B cell (primary cell): ENCODE measurements at regions not wholly inside any gene's neighbourhood (a gene's known extent, or its start where the extent isn't known, plus 50 kb on each side); places are given as distances from the start of the nearest gene placed in this dataset.

Experiments used
- ATAC-seq: fragments of 200-7000 bp; cut with Tn5 transposase; one replicate; pipeline ENCODE4 v1.10.0; 2021; ENCODE audit warnings: low read depth, mild to moderate bottlenecking, moderate number of reproducible peaks, moderate library complexity
- CTCF ChIA-PET: fragments of 350-600 bp; sonication (Branson Sonifier 250); formaldehyde crosslinking; loops from one replicate; lab custom pipeline; 2021; ENCODE audit warnings: antibody characterized with exemption, inconsistent platforms; lab: Charles Lee
- POLR2A ChIA-PET: fragments of 350-600 bp; sonication (Branson Sonifier 250); formaldehyde crosslinking; loops from one replicate; lab custom pipeline; 2021; ENCODE audit warnings: antibody characterized with exemption; lab: Charles Lee
- DNase-seq: peaks from one replicate; pipeline ENCODE4 v3.0.0; 2013
- H2AFZ ChIP-seq: 2 replicates; pipeline ENCODE4 v1.6.1; 2012; ENCODE audit warnings: mild to moderate bottlenecking, low read depth, low read length; ENCODE audit not compliant: insufficient read depth, poor library complexity, severe bottlenecking
- H3K27ac ChIP-seq, 2 donors: 1 replicate in 1 of 2; 2 replicates in 1 of 2; pipeline ENCODE4 v1.5.1; 2012 to 2013; ENCODE audit warnings: low read length in 2 of 2, mild to moderate bottlenecking in 2 of 2, moderate library complexity in 1 of 2
- H3K27me3 ChIP-seq, 4 experiments: fragments of 200-600 bp in 1 of 4; sonication (generic) in 1 of 4; replicated peaks in 1 of 4; 1 replicate in 2 of 4; 2 replicates in 2 of 4; pipeline versions ENCODE4 v1.6.1 to v1.7.0; 2013 to 2016; ENCODE audit warnings: low read length in 3 of 4, mild to moderate bottlenecking in 2 of 4, mixed read lengths in 1 of 4, moderate library complexity in 1 of 4; ENCODE audit not compliant: insufficient read depth in 4 of 4, control insufficient read depth in 3 of 4; ENCODE audit errors: control extremely low read depth in 1 of 4
- H3K36me3 ChIP-seq, 2 experiments: replicated peaks in 1 of 2; 1 replicate in 1 of 2; 2 replicates in 1 of 2; pipeline versions ENCODE4 v1.6.1 to v1.7.1; 2013; ENCODE audit warnings: low read length in 1 of 2; ENCODE audit not compliant: insufficient read depth in 2 of 2, control insufficient read depth in 1 of 2; ENCODE audit errors: control extremely low read depth in 1 of 2, extremely low read depth in 1 of 2
- H3K4me1 ChIP-seq, 2 donors: fragments of 200-600 bp in 1 of 2; sonication (generic) in 1 of 2; 1 replicate in 1 of 2; 2 replicates in 1 of 2; pipeline versions ENCODE4 v1.5.1 to v1.6.1; 2013 to 2017; ENCODE audit warnings: low read length in 2 of 2; ENCODE audit not compliant: control insufficient read depth in 2 of 2, insufficient read depth in 2 of 2
- H3K4me2 ChIP-seq: replicated peaks from 2 replicates; pipeline ENCODE3; 2012; ENCODE audit warnings: mild to moderate bottlenecking, low read depth, low read length; ENCODE audit not compliant: poor library complexity, severe bottlenecking
- H3K4me3 ChIP-seq, 5 experiments: fragments of 200-600 bp in 1 of 5; sonication (generic) in 1 of 5; 1 replicate in 3 of 5; 2 replicates in 2 of 5; pipeline versions ENCODE4 v1.5.1 to v1.7.0; 2011 to 2016; ENCODE audit warnings: low read length in 4 of 5, mild to moderate bottlenecking in 4 of 5, low read depth in 2 of 5, control low read depth in 1 of 5, moderate library complexity in 1 of 5; ENCODE audit not compliant: insufficient read depth in 1 of 5; ENCODE audit errors: control extremely low read depth in 1 of 5, extremely low read depth in 1 of 5
- H3K79me2 ChIP-seq: fragments of 200-600 bp; sonication (generic); one replicate; pipeline ENCODE4 v1.6.0; 2016; ENCODE audit warnings: low read length; ENCODE audit not compliant: control insufficient read depth, insufficient read depth
- H3K9ac ChIP-seq: fragments of 200-600 bp; sonication (generic); 2 replicates; pipeline ENCODE4 v1.6.1; 2017; ENCODE audit warnings: mild to moderate bottlenecking, low read length, moderate library complexity
- H3K9me3 ChIP-seq, 3 donors: one replicate each; pipeline versions ENCODE4 v1.6.1 to v1.7.1; 2013; ENCODE audit warnings: low read length in 2 of 3; ENCODE audit not compliant: control insufficient read depth in 2 of 3, insufficient read depth in 1 of 3; ENCODE audit errors: control extremely low read depth in 1 of 3
- H4K20me1 ChIP-seq: 2 replicates; pipeline ENCODE4 v1.6.0; 2012; ENCODE audit warnings: mild to moderate bottlenecking, low read length; ENCODE audit not compliant: insufficient read depth, control insufficient read depth, poor library complexity, severe bottlenecking
- H3K27ac Mint-ChIP-seq: one replicate; pipeline ENCODE4 v1.8.0; 2021; ENCODE audit warnings: mixed read lengths
- H3K27me3 Mint-ChIP-seq: one replicate; pipeline ENCODE4 v1.8.0; 2021; ENCODE audit warnings: mixed read lengths
- H3K4me1 Mint-ChIP-seq: one replicate; pipeline ENCODE4 v1.8.0; 2021; ENCODE audit warnings: mixed read lengths
- H3K4me3 Mint-ChIP-seq: one replicate; pipeline ENCODE4 v1.8.0; 2021; ENCODE audit warnings: mixed read lengths
- H3K9me3 Mint-ChIP-seq: one replicate; pipeline ENCODE4 v1.8.0; 2022; ENCODE audit warnings: mixed read lengths; ENCODE audit not compliant: insufficient read depth
- EZH2 ChIP-seq: IDR thresholded peaks from 2 replicates; pipeline ENCODE4 v1.6.1; 2012; ENCODE audit warnings: borderline replicate concordance, low read depth, mild to moderate bottlenecking, moderate library complexity, low read length; ENCODE audit not compliant: insufficient read depth, poor library complexity, severe bottlenecking
- WGBS: methylation state at CpG from one replicate; pipeline ENCODE4 v1.1.5; 2013; ENCODE audit warnings: missing lambda C conversion rate; ENCODE audit not compliant: insufficient coverage; 5-methylcytosine and 5-hydroxymethylcytosine counted together
- intact Hi-C: fragments of 100-400 bp; cut with micrococcal nuclease; formaldehyde crosslinking; loops from one replicate; pipeline ENCODE4 v1.10.0; 2022
- TF ChIP-seq, protein P1 (sequence below): fragments of 200-600 bp; IDR thresholded peaks from one replicate; pipeline ENCODE4 v1.8.0; 2022; ENCODE audit warnings: antibody characterized with exemption, mild to moderate bottlenecking

DNA sequence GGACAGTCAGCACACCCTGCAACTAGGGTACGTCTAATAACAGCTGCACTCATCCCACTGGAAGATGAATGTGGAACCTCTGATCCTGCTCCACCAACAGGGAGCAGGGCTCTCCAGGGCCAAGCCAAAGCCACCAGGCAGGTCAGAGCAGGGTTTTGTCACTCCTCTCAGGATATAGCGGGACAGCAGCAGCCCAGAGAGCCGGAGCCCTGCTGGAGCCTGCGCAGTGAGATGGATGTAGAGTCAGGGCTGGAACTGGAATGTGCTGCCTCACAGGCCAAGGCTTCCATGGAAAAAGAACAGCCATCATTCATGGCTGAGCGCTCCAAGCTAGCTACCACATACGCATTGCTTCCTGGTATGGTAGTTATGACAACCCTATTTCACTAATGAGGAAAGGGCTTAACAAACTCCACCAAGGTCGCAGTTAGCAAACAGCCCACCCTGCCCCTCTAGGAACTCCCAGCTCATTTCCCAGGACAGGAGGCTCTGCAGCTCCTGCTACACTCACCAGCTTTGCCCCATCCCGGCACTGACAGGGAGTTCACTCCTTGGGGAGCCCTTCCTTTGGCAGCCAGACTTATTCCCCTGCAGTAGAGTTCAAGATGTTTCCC is 85.2 kb downstream of the HS1BP3 start:
- H3K9ac ChIP-seq, result no peak overlapping the region
- no peak overlapping the region for H3K27ac Mint-ChIP-seq
- CTCF ChIA-PET, result interaction anchor here (0.7 kb wide), 1 partner anchor 287 kb away, joined by 3 read pairs; no protein-coding TSS in a partner anchor
- WGBS, result 85% methylated on average over 7 of the region's 8 CpGs
- no peaks in the 10 kb centered on the region for H4K20me1 ChIP-seq
- no peak overlapping the region for H3K27ac ChIP-seq
- no peaks in the 10 kb centered on the region for H3K9me3 Mint-ChIP-seq
- H2AFZ ChIP-seq, result no peak overlapping the region
- H3K4me3 ChIP-seq, result no peak overlapping the region
- no peak for ATAC-seq
- no peak for DNase-seq
- peaks cover 11% of the 10 kb centered on the region for H3K27me3 Mint-ChIP-seq
- H3K4me1 ChIP-seq, result no peaks in the 10 kb centered on the region
- no peak for TF ChIP-seq EZH2
- TF ChIP-seq, protein P1, sequence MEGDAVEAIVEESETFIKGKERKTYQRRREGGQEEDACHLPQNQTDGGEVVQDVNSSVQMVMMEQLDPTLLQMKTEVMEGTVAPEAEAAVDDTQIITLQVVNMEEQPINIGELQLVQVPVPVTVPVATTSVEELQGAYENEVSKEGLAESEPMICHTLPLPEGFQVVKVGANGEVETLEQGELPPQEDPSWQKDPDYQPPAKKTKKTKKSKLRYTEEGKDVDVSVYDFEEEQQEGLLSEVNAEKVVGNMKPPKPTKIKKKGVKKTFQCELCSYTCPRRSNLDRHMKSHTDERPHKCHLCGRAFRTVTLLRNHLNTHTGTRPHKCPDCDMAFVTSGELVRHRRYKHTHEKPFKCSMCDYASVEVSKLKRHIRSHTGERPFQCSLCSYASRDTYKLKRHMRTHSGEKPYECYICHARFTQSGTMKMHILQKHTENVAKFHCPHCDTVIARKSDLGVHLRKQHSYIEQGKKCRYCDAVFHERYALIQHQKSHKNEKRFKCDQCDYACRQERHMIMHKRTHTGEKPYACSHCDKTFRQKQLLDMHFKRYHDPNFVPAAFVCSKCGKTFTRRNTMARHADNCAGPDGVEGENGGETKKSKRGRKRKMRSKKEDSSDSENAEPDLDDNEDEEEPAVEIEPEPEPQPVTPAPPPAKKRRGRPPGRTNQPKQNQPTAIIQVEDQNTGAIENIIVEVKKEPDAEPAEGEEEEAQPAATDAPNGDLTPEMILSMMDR, result no peak
- no peaks in the 10 kb centered on the region for H3K36me3 ChIP-seq
- H3K4me2 ChIP-seq, result no peak overlapping the region
- no peaks in the 10 kb centered on the region for H3K9me3 ChIP-seq
- H3K27me3 ChIP-seq, result peaks cover 0 to 11% (median 2%) of the 10 kb centered on the region in 4 experiments
- H3K4me3 Mint-ChIP-seq, result no peak overlapping the region
- no peaks in the 10 kb centered on the region for H3K4me1 Mint-ChIP-seq
- POLR2A ChIA-PET, result no interaction called here
- no peaks in the 10 kb centered on the region for H3K79me2 ChIP-seq
- intact Hi-C loops, result no loop called here

DNA sequence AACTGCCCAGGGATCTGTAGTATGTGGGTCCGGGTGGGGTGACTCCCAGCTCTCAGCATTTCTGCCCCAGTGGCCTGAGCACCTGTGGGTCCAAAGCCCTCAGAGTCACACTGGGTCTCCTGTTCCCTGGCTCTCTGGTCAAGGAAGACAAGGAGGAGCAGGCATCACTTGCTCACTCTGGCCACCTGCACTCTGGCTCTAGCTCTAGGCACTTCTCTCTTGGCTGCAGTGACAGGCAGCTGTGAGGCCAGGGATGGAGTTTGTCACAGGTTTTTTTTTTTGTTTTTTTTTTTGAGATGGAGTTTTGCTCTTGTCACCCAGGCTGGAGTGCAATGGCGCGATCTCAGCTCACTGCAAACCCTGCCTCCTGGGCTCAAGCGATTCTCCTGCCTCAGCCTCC is 84.6 kb downstream of the HS1BP3 start:
- no peak overlapping the region for H3K27ac Mint-ChIP-seq
- H3K4me3 ChIP-seq, result no peak overlapping the region
- H3K27ac ChIP-seq, result no peak overlapping the region
- ChIA-PET CTCF (interaction anchor here (0.7 kb wide), 1 partner anchor 287 kb away, joined by 3 read pairs; no protein-coding TSS in a partner anchor), POLR2A (no interaction called here)
- no peaks in the 10 kb centered on the region for H3K36me3 ChIP-seq
- no peak overlapping the region for H3K4me2 ChIP-seq
- no peaks in the 10 kb centered on the region for H3K4me1 ChIP-seq
- no peaks in the 10 kb centered on the region for H3K4me1 Mint-ChIP-seq
- WGBS, result 100% methylated on average over 3 of the region's 4 CpGs
- H3K27me3 ChIP-seq, result peaks cover 0 to 11% (median 2%) of the 10 kb centered on the region in 4 experiments
- H3K9me3 Mint-ChIP-seq, result no peaks in the 10 kb centered on the region
- H3K9ac ChIP-seq, result no peak overlapping the region
- H3K79me2 ChIP-seq, result no peaks in the 10 kb centered on the region
- TF ChIP-seq EZH2, result no peak
- TF ChIP-seq, protein P1, result no peak
- intact Hi-C loops, result no loop called here
- H3K27me3 Mint-ChIP-seq, result peaks cover 8% of the 10 kb centered on the region
- no peak for DNase-seq
- no peak overlapping the region for H3K4me3 Mint-ChIP-seq
- no peak overlapping the region for H2AFZ ChIP-seq
- ATAC-seq, result no peak
- no peaks in the 10 kb centered on the region for H4K20me1 ChIP-seq
- H3K9me3 ChIP-seq, result no peaks in the 10 kb centered on the region
